ENCODE measurements at regions not wholly inside any gene's neighbourhood (a gene's known extent, or its start where the extent isn't known, plus 50 kb on each side); places are given as distances from the start of the nearest gene placed in this dataset.

- no peak for TF ChIP-seq CTCF (conservative IDR thresholded peaks at IDR 0.05; ENCODE audit: low read depth, low read length)
- H3K4me3 ChIP-seq (ENCODE audit: low read length) = no peak overlapping the region
- no peak for DNase-seq (ENCODE audit: low read depth)
These were observed 135.2 kb upstream of the PRSS1 start for GRCh38 chr7:142614116-142614515.

GRCh38 chr7:142612237-142612881 is 136.9 kb upstream of the PRSS1 start:
- no peak for TF ChIP-seq CTCF (conservative IDR thresholded peaks at IDR 0.05; ENCODE audit: low read depth, low read length)
- no peak for DNase-seq (ENCODE audit: low read depth)
- H3K4me3 ChIP-seq (ENCODE audit: low read length) = no peak overlapping the region

- no peak for TF ChIP-seq CTCF (conservative IDR thresholded peaks at IDR 0.05; ENCODE audit: low read depth, low read length)
- H3K4me3 ChIP-seq (ENCODE audit: low read length) = no peak overlapping the region
- DNase-seq (ENCODE audit: low read depth) = no peak
These were observed 137.6 kb upstream of the PRSS1 start for GRCh38 chr7:142611566-142612236.

GRCh38 chr7:142608630-142609428 is 140.4 kb upstream of the PRSS1 start:
- H3K4me3 ChIP-seq (ENCODE audit: low read length) = no peak overlapping the region
- no peak for DNase-seq (ENCODE audit: low read depth)
- TF ChIP-seq CTCF (conservative IDR thresholded peaks at IDR 0.05; ENCODE audit: low read depth, low read length) = no peak

GRCh38 chr7:142607351-142607750 is 141.9 kb upstream of the PRSS1 start:
- TF ChIP-seq CTCF (conservative IDR thresholded peaks at IDR 0.05; ENCODE audit: low read depth, low read length) = no peak
- H3K4me3 ChIP-seq (ENCODE audit: low read length) = no peak overlapping the region
- no peak for DNase-seq (ENCODE audit: low read depth)

GRCh38 chr7:142606081-142606480 is 143.2 kb upstream of the PRSS1 start:
- H3K4me3 ChIP-seq (ENCODE audit: low read length) = no peak overlapping the region
- DNase-seq (ENCODE audit: low read depth) = no peak
- TF ChIP-seq CTCF (conservative IDR thresholded peaks at IDR 0.05; ENCODE audit: low read depth, low read length) = no peak
